GM18519 (cell line): ENCODE measurements at regions not wholly inside any gene's neighbourhood (a gene's known extent, or its start where the extent isn't known, plus 50 kb on each side); places are given as distances from the start of the nearest gene placed in this dataset.
A peak's percentile ranks its signal among the peaks of the same experiment; 100 is the strongest.

Experiments used
- ATAC-seq: cut with Tn5 transposase; IDR thresholded peaks from one replicate; pipeline ENCODE4 v1.9.1; 2021; ENCODE audit warnings: mild to moderate bottlenecking, moderate library complexity; ENCODE audit not compliant: unreplicated experiment, low FRiP score

DNA sequence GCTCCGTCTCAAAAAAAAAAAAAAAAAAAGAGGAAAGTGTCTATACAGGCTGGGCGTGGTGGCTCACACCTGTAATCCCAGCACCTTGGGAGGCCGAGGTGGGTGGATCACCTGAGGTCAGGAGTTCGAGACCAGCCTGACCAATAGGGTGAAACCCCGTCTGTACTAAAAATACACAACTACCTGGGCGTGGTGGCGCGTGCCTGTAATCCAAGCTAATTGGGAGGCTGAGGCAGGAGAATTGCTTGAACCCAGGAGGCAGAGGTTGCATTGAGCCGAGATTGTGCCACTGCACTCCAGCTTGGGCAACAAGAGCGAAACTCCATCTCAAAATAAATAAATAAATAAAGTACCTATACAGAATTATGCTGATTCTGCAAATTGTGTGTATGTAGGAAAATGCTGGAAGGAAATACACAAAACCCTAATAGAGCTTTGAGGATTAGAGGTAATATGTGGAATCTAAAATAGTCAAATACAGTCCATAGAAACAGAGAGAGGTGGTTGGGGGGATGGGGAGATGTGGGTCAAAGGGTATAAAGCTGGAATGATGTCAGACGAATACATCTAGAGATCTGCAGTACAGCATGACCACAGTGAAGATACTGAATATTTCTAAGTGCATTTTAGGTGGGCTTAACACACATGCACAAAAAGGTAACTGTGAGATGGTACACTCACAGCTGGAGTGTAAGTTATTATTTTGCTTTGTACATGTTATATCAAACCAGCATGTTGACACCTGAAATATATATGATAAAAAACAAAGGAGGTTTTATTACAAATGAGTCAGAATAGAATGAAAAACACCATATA is 174.5 kb upstream of the KLF14 start:
- ATAC-seq, result no peak

DNA sequence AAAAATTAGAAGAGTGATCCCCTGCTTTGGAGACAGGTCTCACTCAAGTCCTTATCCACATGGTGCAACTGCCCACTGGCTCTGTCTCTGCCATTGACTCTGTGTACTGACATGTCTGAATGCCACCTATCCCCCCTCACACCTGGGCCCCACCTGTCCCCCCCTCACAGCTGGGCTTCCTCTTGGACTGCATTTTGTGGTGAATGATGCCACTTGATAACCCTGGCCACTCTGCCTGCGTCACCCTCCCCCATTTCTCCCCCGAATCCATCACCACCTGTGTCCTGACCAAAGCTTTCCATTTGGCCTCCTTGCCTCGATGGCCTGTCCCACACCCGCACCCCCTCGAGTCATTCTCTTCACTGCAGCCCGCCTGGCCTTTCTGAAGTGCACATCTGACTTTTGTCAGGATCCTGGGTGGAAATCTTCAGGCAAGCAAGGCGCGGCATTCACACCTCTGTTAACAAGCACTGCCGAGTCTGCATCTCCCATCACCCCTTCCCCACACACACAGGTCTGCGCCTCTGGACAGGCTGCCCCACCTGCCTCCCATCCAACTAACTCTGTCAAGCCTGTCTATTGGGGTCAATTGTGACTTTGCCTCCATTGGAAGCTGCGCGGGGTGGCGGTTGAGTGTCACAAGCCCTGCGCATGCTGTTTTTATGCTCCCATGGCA is 175.3 kb upstream of the KLF14 start:
- ATAC-seq, result no peak

DNA sequence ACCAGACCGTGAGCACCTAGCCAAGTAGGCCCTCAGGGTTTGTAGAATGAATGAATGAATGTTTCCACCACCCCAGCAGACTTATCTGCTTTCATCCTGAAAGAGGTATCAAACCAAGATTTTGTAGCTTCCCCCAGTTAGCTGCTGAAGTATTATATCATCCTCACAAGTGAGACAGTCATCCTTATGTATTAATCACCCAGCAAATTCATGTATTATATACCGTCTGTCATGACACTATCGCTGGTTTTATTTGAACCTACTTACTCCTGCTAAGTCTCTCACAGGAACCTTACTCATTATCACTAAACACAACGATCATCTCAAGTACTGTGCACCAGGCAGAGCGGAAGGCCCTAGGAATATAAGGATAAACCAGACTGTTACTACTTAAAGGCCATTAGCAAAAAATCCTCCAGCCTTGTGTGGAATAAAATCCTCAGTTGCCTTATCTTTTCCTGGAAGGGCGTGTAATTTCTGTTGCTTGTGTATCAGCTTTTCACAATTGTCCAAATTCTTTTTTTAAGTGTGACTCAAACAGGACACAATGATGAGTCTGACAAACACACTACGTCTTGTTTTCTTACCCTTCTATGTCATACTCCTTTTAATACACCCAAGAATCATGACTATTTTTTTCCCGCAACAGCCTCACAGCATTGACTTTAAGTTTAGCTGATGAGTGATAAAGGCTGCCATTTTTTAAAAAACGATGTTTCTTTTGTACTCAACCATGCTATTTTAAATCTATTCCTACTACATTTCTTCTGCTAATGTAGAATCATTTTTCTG is 176.1 kb upstream of the KLF14 start:
- ATAC-seq, result no peak

DNA sequence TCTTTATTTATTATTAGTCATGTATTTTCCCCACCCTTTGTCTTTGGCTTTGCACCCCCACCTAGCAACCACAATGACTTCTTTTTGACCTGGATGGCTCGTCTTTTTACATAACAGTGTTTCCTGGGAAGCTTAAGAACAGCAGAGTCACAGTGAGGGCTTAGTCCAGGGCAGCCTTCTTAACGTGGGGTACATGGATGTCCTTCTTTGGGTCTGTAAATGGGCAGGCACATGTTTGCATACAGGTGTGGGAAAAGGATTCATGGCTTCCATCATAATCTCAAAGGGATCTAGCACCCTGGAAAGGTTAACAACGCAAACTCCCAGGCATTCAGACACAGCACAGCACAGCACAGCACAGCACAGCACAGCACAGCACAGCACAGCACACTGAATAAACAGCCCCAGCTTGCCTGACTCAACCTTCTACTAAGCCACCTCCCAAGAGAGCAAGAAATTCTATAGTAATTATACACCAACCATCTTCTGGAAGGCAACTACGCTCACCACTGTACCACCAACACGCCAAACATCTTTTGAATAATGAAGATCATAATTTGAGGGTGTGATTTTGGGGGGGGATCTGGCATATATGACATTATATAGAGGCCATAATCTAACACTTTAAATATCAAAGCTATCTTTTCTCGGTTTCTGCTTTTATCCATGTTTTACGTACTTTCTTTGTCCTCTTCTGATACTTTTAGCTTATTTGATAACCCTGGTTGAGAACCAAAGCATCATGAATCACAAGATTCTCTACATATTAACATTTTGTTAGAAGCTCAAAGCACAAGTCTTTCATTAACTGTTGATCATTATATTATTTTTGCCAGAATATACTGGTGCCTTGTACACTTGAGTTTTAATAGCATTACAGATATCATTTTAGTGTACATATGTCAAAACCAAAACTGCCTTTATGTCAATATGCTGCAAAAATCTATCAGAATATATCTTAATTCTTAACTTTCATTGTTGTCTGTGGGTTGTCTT is 177.2 kb upstream of the KLF14 start:
- no peak for ATAC-seq

DNA sequence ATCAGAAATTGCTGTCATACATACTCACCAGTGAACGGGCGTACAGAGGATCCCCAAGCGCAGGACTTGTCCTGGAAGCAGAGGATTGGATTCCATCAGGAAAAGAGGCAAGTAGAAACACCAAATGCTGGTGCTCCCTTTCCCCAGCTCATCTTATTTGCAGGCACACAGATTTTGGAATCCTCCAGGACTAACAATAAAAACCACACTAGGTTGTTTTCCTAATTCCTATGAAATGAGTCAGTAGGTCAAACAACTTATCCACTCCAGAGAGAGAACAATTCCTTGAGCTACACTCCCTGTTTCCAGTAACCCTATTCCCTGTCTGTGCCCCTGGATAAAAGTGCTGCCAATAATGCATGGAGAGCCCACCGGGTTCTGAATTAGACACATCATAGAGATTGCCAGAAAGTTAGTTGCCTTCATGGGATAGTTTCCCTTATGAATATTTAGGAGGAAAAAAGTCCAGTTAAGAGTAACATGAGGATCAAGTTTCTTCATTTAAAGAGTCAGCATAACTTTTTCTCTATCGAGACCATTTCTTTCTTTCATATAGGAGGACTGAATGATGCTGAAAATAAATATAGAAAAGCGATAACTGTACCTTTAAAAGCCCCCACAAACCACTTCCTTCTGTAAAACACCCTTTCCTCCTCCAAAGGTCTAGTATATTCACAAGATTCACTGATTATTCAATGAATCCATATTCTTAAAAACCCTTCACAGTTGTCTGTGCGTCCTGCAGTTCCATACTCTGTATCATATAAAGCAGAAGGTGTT is 178.3 kb upstream of the KLF14 start:
- no peak for ATAC-seq

DNA sequence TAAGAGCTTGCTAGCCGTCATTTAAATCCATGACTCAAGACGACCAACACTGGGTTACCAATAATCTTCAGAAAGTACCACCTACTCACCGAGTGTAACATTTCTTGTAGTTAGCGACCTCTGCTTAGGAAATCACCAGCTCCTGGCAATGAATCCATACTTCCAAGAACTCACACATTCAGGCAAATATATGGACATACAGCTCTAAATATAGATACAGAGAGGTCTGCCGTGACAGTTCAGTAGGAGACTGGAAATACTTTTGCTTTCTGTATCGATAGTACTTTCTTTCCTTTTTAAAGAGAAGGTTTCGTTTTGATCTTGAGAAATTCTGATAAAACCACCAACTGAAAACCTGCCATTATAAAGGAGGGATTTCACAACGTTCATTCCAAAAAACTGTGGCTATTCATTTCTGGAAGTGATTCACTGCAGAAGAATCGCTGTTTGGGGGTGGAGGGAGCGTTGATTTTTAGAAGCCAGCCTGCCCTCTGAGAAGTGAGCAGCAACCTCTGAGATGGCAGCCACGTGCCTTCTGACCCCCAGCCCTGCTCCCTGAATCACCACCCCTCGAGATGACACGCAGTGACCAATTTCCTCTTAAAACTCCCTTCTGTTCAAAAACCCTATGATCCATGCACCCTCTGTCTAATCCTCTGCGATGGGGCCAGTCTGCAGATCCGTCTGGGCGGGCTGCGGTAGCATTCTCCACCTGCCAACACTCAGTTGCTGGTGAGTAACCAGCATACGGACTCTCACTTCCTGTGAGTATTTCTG is 179.0 kb upstream of the KLF14 start:
- ATAC-seq, result peak; percentile 80

DNA sequence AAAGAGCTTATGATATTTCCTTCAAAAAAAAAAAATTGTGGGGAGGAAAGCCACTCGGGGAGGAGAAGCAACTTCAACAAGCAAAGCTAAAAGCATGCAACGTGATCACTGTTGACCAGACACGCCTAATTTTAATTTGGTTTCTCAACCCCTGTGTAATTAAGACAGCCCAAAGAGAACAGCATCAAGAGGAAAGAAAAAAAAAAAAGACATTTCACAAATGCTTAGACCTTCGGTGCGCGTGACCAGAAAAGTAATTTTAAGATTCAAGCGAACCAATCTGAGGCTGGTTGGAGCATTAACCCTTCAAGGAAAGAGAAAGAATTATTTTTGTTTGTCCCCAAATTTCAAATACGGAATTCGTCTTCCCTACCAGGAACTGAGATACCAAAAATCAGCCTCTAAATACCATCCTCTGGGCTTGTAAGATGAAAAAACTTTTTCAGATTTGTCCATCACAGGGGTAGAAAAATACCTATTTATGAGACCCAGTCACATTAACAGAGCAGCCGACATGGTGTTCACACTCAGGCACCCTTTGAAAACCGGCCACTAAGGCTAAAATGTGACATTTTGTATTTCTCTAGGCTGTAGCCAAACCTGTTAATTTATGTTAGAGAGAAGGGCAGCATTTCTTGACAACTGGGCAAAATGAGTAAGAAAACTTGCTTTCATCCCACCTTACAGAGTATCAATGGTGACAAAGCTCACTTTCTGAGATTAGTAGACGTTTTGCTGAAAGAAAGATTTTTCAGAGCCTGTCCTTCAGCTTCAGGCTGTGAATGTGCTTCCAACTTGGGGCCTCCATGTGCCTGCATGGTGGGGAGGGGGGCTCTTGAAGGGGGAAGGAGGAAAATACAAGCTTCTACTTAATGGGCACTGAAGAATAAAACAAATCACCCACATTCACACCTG is 179.9 kb upstream of the KLF14 start:
- no peak for ATAC-seq

DNA sequence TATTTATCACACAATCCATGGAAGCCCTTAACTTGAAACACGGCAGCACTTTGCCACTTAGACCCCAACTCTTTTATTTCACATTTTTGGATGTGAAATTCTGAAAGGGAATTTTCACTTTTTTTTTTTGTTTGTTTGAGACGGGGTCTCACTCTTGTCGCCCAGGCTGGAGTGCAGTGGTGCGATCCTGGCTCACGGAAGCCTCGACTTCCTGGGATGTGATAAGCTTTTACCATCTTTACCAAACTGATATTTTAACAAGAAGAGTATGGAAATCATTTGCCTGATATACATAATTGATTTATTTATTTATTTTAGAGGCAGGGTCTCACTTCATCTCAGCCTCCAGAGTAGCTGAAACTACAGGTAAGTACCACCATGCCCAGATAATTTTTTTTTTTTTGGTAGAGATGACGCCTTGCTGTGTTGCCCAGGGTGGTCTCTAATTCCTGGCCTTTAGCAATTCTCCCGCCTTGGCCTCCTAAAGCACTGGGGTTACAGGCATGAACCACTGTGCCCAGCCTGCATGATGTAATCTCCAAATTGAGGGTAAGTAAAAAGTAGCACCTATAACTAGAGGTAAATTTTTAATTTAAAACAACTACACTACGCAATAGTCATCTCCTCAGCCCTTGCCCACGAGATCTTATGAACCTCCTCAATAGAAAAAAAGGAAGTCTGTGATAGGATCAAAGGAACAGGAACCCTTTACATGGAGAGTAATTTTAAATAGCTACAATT is 180.7 kb upstream of the KLF14 start:
- ATAC-seq, result no peak

DNA sequence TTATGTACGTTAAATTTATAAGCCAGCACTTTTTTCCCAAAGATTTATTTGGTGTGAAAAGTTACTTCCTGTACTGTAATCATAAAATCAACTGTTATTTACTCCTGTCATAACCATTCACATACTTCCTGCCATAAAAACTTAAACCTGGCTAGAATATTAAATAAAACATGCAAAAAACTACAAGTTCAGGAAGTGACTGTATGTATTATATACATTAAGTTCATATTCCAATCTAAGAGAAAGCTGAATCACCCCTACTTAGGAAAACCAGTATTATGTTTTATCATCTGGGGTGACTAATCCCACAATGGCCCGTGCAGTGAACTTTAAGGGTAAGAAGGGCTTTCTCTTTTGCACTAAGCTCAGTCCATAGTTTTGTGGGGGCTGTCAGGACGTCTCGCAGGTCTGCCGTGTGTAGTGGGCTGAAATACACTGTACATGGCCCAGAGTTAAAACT is 183.7 kb upstream of the KLF14 start:
- no peak for ATAC-seq

DNA sequence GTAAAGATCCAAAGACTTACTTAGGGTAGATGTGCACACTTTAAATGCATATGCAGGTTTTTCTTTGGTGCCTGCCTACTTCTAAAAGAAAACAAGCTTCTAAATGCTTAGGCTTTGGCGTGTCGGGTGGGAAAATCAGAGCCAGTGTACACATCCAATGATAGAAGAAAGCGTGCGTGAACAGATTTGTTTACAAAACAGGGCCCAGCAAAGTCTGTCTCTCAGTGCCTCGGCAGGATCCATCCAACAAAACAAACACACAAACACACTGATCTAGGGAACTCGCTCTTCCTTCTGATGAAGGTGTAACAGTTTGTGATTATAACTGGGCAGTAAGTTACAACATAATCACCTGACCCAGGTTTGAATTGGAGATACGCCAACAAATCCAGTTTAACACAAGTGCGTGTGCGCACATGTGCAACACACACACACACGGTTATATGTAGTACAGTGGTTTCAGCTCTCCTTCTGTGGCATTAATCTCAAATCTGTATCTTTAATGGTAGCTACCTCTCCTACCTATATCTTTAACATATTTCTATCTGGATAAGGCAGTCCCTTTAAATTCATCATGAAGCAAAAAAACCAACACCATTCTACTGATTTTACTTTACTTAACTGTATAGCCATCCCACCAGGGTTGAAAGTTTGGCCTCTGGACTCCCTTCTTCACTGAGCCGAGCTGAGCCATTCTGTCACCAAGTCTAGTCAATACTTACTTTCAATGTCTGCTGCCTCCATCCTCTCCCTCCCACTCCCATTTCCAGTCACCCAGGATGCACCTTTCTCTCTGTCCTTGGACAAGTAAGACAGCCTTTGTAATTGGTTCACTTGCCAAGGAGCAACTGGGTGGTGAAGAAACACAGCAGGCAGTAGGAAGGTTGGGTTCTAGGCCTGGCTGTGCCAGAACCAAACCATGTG is 184.4 kb upstream of the KLF14 start:
- ATAC-seq, result no peak

DNA sequence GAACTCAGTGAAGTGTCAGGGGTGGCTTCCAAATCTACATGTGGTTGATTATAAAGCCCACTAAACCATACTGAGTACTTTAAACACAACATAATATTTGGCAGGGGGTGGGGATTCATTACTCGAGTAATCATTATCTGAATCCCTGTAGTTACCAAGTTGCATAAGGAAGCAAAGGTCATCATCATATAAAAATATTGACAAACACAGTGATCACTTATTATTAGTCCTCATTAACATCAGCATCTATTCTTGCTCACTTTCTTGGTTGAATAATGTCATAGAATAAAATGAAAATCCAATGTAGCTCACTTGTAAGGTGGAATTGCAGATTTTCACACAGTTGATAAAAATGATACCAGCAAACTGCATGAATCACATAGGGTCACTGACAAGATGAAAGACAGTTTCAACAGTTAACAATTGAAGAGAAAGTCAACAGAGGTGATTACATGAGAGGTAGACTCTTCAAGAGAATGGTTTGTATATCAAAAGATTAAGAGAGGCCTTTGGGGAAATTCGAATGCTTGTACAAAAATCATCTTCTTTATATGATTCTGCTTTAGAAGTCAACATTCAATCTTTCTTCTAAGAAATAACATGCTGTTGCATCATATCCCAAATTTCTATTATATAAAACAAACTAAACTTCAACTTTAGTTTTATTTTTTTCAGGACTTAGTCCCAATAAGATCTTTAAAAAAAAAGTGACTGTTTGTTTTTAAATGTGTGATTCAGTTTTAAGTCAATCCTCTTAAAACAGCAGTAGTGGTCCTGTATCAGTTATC is 185.5 kb upstream of the KLF14 start:
- ATAC-seq, result no peak

DNA sequence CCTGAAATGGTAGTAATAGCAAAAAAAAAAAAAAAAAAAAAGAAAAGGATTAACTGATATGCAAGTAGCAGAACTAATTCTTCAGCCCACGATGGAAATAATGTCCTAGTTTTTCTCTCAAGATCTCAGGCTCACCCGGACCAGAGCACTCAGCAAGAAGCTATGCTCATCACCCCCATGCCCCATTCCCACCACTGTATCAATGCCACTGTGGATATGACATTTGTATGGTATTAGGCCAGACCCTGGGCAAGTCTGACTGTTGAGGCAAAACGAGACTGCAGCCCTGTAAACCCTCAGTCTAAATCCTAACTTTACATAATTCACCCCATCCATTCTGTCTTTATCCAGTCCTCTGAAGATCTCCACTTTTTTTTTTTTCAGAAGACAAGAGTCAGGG is 186.1 kb upstream of the KLF14 start:
- no peak for ATAC-seq

DNA sequence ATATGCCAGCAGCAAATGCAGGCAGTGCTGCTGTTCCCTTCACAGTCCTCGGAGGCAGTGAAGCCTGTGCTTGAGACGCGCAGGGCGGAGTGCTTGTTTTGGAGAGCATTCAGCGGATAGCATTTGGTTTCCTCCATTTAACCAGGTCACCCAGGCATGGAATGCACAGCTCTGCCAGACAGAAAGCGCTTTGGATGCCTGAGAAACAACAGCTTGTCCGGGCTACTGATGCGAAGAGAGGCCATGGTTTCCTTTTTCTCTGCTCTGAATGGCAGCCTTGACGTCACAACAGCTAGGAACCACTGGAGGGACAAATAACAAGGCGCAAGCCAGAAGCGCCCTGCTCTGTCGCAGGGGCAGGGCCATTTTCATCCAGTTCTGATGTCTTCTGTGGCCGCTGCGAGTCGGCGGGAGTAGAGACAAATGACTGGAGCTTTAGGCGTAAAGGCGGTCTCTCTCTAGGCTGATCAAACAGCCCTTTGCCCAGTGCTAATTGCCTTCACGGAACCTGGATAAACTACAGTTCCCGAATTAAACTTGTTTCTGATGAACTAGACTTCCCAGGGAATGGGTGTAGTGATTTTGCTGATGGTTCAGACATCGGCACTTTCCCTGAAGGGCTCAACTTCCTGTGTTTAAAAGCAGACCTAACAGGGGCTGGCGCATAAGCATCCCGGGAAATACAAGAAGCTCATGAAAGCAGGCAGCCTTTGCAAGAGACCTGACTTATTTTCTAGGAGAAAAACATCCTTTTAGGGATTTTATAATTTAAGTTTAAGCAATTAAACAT is 187.6 kb upstream of the KLF14 start:
- ATAC-seq, result no peak
